HG02678 (cell line): ENCODE measurements at regions not wholly inside any gene's neighbourhood (a gene's known extent, or its start where the extent isn't known, plus 50 kb on each side); places are given as distances from the start of the nearest gene placed in this dataset.

Experiments used
- ATAC-seq: cut with Tn5 transposase; IDR thresholded peaks from one replicate; pipeline ENCODE4 v1.9.1; 2021; ENCODE audit warnings: mild to moderate bottlenecking, moderate library complexity; ENCODE audit not compliant: unreplicated experiment

DNA sequence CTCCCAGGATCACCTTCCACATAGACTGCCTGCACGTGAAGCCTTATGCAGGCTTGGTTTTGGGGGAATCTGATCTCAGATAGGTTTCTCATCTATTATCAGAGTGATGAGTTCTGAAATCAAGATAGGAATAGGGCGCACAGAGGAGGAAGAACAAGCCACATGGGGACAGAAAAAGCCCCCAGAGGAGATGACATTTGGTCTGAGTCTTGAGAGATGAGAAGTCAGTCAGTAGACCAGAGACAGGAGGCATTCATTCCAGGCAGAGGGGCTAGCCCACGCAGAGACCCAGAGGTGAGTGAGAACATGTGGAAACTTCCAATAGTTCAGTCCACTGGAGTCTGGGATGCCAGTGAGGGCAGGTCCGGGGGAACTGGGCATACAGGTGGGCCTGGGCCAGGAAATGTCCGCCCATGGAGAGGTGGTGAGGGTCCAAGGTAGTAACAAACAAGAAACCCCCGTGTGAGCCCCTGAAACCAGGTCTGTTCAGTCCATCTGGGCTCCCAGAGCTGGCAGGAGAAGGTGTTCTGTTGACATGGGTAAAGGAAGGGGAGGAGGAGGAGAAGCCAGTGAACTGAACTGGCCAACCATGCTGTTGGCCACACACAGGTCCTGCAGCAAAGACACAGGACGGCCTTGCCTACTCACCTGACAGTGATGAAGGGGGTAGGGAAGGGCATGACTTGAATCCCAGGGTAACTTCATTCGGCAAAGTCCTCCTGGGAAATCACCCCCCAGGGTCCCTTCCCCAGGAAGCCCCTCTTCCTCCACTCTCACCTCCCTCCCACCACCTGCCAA, 69.3 kb upstream of the SMNDC1 start:
- ATAC-seq, result no peak

DNA sequence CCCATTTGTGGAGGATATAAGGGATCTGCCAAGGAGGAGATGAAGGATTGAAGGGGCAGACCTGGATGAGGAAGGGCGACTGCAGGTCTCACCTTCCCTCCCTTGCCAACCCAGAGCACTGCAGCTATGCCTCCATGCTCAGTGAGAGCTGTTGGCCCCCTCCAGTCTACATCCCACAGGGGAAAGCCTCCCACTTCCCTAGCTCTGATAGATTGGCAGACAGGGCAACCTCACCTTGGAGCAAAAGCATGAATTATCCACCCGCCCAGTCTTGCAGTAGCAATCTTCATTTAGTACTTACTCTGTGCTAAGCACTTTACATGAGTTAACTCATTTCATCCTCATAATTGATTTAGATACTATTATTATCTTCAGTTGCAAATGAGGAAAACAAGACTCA, 70.4 kb upstream of the SMNDC1 start:
- ATAC-seq, result no peak

DNA sequence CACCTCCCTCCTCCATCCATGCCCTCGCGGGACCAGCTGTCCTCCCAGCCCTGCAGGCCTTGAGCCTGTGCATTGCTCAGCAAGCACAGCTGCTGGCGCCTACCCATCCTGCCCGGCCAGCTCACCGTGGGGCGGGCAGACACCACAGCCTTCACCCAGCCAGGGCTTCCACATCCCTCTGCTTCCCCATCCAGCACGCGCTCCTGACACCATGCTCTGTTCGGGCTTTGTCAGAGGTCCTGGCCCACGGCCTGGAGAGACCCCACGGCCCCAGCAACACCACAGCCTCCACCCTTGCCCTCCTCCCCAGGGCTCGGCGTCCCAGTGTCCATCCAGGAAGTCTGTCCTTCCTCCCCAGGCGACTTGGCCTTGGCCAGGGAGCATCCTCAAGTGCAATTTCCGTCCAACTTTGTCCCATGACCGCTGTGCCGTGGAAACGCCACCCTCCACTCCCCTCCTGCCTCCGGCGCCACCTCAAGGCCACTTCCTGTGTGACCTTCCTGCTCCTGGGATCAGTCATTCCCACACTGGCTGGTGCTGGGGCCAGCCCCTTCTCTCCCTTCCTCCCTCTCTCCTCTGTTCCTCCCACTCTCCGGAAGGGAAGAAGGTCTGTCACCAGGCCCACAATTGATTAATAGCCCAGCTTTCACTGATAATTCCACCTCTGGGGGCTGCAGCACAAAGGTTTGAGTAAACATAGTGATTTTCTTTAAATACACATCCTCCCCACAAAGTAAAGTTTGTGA, 71.5 kb upstream of the SMNDC1 start:
- ATAC-seq, result no peak

DNA sequence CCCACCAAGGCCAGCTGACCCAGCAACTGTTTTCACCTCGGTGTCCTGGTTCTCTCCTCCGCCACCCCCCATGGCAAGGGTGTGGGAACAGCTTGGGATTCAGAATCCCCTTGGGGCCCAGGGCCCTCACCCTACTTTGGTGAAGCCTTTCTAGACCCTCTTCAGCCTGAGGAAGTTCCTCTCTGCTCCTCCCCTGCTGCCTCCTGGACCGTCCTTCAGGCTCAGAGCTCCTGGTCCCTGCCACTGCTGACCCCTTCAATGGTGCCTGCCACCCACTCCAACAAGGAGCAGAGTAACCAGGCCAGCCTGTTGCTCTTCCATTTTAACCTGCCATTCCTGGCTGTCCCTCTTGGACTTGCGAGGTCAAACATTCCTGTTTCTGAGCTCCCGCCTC, 72.0 kb upstream of the SMNDC1 start:
- ATAC-seq, result no peak

DNA sequence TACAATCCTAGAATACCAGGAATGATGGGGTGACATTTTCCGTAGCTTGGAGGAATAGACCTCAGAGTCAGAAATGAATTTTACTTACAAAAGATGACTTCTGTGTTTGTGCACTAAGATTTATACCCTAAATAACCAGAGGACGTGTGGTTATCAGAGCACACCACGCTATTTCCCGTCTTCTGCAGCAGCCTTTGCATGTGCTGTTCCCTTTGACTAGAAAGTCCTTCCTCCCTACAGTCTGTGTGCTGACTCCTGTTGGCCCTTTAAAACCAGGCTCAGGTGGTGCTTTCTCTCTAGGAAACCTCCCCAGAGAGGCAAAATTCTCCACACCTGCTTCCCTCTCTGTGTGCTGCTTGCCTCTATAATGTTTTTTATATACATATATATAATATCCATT, 73.3 kb upstream of the SMNDC1 start:
- no peak for ATAC-seq

DNA sequence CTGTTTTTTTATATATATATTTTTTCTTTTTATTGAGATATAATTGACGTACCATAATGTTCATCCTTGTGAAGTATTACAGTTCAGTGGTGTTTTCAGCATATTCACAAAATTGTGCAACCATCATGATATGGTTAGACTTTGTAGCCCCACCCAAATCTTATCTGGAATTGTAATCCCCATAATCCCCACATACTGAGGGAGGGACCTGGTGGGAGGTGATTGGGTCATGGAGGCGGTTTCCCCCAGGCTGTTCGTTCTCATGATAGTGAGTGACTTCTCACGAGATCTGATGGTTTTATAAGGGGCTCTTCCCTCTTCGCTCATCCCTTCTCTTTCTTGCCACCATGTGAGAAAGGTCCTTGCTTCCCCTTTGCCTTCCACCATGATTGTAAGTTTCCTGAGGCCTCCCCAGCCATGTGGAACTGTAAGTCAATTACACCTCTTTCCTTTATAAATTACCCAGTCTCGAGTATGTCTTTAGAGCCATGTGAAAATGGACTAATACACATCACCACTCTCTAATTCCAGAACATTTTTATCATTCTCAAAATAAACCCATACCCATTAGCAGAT, 73.9 kb upstream of the SMNDC1 start:
- ATAC-seq, result no peak

DNA sequence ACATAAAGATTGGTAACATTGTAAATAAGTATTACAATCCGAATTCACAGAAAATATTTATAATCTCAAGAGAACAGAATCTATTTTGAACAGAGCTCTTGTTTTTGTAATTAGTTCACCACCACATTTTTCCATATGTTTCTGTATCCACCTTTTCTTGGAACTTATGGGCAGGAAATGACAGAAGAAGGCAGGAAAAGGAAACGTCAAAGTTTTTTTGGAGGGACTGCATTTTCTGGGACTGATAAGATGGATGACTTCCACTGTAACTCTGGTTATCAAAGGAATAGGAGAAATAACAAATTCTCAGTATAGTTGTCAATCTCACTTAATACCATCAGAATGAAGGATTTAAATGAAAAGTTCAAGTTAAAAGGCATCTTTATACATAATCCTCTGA, 75.1 kb upstream of the SMNDC1 start:
- no peak for ATAC-seq

DNA sequence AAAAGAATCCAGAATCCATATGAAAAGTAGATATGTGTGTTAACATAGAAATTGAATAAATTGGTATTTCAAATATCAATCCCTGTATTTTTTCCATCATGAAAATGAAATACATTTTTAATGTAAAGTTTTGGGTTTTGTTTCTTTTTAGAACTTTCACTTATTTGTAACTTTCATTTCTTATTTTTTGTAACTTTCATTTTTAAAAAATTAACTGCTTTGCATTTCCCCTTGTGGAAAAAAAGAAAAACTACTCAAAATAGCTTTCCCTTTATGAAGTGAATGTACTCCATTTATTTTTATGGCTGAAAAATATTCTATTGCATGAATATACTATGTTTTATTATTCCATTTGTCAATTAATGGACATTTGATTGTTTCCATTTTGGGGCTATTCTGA, 75.6 kb upstream of the SMNDC1 start:
- no peak for ATAC-seq

DNA sequence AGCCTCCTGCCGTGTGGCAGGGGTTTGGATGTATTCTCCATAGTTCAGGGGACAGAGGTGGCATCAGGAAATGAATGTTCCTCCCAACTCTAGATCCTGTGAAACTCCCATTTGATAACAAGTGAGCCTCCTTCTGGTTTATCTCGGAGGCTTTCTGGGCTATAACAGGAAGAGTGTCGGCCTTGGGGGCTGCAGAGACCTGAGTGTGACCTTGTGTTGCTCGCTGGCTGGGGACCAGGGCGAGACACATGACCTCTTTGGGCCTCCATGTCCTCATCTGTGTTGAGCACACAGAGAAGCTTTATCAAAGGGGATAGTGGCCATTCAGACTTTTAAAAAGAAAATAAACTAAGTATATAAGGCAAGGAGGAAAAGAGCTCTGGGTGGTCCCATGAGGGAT, 78.0 kb upstream of the SMNDC1 start:
- no peak for ATAC-seq

DNA sequence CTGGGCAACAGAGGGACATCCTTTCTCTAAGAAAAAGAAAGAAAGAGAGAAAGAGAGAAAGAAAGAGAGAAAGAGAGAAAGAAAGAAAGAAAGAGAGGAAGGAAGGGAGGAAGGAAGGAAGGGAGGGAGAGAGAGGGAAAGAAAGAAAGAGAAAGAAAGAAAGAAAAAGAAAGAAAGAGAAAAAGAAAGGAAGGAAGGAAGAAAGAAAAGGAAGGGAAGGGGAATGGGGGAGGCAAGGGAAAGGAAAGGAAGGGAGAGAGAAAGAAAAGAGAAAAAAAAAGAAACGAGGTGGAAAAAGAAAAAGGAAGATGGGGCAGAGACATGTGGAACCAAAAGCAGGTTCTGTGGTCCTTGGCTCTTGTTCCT, 82.9 kb upstream of the SMNDC1 start:
- ATAC-seq, result no peak

DNA sequence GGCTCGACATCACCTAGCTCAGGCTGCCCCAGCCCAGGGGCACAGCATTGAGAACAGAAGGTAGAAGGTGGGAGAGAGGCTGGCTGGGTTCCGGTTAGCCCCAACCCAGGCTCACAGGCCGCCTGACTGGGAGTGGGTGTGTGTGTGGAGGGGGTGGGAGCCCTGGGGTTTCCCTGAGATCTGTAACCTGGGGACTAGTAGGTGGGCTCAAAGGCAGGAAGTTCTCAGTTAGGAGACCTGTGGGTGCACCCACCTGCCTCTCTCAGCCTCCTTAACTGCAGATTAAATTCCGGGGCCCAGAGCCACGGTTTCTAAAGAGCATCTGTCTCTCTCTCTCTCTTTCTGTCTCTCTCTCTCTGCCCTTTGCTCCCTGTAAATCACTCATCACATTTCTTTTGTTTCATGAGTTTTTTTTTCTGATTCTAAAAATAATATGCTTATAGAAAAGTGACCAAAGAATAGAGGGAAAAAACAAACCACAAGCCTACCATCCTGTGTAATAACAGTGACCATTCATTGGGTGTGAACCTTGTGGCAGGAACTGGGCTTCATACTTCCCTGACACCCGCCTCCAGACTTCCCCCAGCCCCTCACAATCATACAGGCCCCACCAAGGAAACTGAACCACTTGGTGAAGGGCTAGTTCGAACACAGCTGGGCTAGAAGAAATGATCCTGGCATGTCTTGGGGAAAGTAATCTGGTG, 83.4 kb upstream of the SMNDC1 start:
- ATAC-seq, result peak; percentile 85

DNA sequence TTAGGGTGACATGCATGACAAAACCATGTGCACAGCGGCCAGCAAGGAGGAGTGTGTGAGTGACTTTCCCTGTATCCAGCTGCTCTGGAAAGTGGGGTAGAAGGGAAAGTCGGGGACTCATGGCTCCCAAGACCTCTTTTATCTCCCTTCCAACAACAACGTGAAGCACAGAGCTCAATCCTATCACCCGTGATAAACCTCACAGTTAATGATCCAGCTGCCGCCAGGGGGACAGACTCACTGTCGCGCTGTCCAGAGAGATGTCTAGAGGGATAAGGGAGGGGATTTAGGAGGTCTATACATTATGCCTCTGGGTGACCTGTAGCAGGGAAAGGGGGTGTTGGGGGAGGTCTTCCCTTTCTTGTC, 84.0 kb upstream of the SMNDC1 start:
- no peak for ATAC-seq

DNA sequence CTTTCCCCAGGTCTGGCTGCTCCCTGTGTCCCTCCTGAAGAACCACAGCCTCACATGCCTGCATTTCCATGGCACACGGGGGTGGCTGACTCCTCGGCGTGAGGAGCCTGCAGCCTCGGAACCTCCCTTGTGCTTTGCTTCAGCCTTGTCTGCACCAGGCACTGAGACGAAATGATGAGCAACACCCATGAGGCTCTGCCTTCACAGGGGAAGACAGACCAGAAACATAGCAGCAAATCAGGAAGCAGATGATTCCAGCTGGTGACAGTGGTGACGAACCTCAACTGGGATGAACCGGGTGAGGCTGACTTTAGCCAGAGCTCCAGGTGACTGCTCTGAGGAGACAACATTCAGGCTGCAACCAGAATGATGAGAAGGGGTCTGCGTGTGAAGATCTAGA, 84.5 kb upstream of the SMNDC1 start:
- no peak for ATAC-seq

DNA sequence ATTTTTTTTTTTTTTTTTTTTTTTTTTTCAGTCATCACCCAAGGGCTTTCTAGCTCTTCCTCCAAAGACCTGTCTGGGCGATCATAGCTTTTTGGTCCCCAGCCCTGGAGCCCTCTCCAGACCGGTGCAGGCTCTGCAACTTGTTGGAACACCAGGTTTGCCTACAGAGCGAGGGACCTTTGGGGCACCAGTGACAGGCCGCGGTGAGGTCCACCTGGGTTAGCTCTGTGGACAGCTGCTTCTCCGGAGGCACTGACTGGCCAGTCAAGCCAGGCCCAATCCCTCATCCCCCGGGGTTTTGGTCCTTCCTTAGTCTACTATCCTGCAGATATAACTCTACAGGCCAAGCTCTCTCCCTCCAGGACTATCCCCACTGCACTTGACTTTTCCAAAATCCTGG, 86.8 kb upstream of the SMNDC1 start:
- no peak for ATAC-seq

DNA sequence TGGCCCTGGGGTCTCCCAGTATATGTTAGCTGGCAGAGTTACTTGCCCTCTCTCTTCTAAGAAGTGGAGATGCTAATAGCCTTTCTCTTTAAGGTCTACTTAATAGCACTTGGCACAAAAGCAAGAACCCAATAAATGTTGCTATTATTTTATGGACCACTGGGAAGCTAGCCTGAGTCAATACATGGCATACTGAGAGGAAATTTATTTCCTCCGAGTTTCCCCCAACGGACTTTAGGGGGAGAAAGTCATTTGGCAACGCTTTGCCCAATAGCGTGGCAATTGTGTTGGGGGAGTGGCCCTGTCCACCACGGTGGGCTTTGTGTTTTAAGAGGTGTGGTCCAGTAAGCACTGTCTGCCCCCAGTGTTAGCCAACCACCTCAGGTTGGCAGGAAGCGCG, 87.4 kb upstream of the SMNDC1 start:
- no peak for ATAC-seq

DNA sequence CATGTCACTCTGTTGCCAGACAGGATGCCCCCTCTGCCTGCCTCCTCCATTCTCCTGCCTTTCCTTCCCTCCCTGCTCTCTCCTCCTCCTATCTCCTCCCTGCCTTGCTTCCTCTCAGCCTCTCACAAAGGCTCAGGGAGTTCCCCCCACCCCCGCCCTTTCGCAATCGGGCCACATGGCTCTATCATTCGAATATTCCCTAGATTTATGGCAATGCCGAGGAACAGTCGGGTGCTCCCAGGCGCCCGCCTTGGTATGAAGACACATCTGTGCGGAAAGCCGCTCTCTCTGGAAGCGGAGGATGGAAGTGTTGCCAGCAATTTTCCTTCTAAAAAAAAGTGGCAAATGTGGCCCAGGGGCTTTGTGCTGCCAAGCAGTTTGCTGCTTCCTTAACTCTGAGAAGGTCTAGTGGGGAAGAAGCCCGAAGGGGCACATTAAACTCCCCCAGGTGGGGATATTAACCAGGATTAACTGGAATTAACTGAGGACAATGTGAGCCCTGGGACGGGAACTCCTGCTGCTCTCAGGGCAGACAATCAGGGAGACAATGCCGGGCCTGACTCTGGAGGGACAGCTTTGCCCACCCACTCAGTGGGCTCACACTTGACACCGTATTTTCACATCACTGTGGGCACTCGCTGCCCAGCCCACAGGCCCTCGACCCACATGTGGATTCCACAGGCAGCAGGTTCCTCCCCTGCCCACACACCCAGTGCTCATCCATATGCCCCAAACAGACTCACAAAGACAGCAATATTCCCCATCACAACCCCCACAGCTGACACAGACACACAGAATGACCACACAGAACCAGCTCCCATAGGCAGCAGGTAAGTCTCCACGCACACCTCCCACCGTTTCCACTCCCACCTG, 88.4 kb upstream of the SMNDC1 start:
- ATAC-seq, result no peak

DNA sequence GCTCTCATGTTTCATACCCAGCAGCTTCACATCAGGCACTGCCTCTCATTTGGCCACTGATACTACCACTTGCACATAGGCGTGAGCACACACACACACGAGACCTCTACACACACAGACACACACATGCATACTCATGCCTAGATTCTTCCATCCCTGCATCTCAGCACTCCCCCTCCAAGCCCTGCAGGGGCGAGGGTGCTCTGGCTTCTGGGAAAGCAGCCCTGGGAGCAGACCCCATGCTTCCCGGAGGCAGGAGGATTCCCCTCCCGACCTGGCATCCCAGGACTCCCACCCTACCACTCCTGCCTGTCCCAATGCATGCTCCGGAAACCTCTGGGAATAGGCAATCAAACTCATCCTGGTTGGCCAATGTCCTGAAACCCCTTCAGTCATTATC, 89.1 kb upstream of the SMNDC1 start:
- no peak for ATAC-seq

DNA sequence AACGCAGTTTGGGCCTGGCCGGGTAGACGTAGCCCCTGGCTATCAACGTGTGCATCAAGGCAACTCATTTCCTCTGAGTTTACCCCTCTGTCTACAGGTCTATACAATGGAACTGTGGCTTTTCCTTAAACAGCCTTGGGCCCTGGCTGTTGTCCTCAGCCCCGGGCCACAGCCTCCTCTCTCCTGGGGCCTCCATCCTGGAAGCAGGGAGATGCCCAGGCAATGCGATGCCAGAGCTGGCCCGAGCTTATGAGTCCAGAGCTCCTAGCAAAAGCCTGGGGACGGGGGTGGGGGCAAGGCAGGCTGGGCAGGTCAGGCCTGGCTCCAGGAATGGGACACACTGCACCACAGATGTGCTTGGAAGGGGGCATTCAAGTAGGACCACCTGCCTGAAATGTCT, 89.6 kb upstream of the SMNDC1 start:
- ATAC-seq, result no peak

DNA sequence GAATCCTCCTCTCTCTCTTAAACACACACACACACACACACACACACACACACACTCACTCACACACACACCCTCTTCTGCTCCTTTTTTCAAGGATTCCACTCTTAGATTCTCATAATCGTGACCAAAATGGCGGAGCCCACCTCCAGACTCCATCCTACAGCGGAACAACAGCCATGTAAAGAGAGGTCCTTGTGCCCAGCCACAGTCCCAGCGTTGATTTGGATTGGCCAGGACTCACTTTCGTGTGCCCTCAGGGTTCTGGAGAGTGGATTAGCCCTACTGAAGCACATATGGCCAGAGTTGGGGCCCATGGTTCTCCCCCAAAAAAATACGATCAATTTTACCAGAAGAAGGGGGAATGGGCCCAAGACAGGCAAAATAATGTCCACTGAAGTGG, 90.2 kb upstream of the SMNDC1 start:
- ATAC-seq, result no peak

DNA sequence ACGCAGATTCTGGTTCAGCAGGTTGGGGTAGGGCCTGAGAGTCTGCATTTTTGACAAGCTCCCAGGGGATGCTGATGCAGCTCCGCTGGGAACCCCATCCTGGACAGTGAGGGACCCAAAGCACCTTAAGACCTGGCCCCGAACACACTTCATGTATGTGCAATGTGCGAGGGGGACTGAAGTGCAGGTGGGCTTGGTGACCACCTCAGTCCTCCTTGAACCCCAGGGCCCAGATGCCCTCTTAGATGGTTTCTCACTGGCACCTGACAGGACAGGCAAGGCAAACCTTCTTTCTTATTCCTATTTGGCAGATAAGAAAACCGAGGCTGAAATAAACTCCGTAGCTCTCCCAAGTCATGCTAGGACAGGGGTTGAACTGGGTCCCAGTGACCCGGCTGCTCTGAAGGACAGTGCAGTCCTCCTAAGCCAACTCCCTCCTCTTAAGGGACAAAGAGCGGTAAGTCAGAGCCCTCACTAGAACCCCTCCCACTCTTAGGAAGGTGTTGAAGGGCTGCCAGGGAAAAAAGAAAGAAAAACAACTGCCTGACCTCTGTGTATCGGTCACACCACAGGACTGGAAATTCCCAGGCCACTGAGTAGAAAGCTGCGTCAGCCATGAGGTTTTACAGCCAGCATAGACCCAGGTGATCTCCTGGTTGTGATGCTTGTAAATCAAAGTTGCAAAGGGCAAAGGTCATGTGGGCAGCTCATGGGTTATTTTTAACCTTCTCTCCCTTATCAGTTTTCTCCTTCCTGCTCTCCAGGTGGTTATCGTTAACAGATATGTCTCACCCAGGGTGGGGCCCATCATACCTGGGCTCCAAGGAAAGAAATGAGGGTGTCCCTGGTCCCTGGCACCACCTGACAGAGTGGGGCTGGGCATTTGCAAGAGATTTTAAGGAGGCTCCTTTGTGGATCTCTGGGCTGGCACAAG, 90.9 kb upstream of the SMNDC1 start:
- ATAC-seq, result peak; percentile 96
